Neural crest cell (in vitro differentiated cells): ENCODE measurements at regions not wholly inside any gene's neighbourhood (a gene's known extent, or its start where the extent isn't known, plus 50 kb on each side); places are given as distances from the start of the nearest gene placed in this dataset.
A peak's percentile ranks its signal among the peaks of the same experiment; 100 is the strongest.

Experiments used
- DNase-seq: peaks from one replicate; pipeline ENCODE4 v3.0.0; 2021; ENCODE audit warnings: low read depth, mixed read lengths, low spot score
- H3K27ac Mint-ChIP-seq: one replicate; pipeline ENCODE4 v1.8.0; 2021; ENCODE audit warnings: mild to moderate bottlenecking, mixed read lengths; ENCODE audit not compliant: unreplicated experiment
- H3K27me3 Mint-ChIP-seq: 2 replicates; pipeline ENCODE4 v1.8.0; 2021; ENCODE audit warnings: low read depth, mild to moderate bottlenecking, mixed read lengths
- H3K36me3 Mint-ChIP-seq: 2 replicates; pipeline ENCODE4 v1.8.0; 2021; ENCODE audit warnings: low read depth, mild to moderate bottlenecking, mixed read lengths
- H3K4me1 Mint-ChIP-seq: 2 replicates; pipeline ENCODE4 v1.8.0; 2021; ENCODE audit warnings: mixed read lengths
- H3K4me3 Mint-ChIP-seq: one replicate; pipeline ENCODE4 v1.8.0; 2021; ENCODE audit warnings: mild to moderate bottlenecking, mixed read lengths
- H3K9me3 Mint-ChIP-seq: 2 replicates; pipeline ENCODE4 v1.8.0; 2021; ENCODE audit warnings: mixed read lengths
- CTCF ChIP-seq: fragments of 200-600 bp; sonication (generic); conservative IDR thresholded peaks from 2 replicates; pipeline ENCODE4 v1.5.0; 2021; ENCODE audit warnings: antibody characterized with exemption, mild to moderate bottlenecking

GRCh38 chr7:142607351-142607750 lies 141.9 kb upstream of the PRSS1 start:
- Mint-ChIP-seq H3K27me3 (peaks cover 46% of the 10 kb centered on the region), H3K9me3 (no peaks in the 10 kb centered on the region), H3K36me3 (no peaks in the 10 kb centered on the region), H3K4me3 (no peak overlapping the region), H3K4me1 (no peaks in the 10 kb centered on the region), H3K27ac (no peak overlapping the region)
- TF ChIP-seq CTCF = no peak
- no peak for DNase-seq

- Mint-ChIP-seq H3K9me3 (no peaks in the 10 kb centered on the region), H3K27ac (no peak overlapping the region), H3K4me1 (no peaks in the 10 kb centered on the region), H3K36me3 (no peaks in the 10 kb centered on the region), H3K27me3 (peaks cover 48% of the 10 kb centered on the region), H3K4me3 (no peak overlapping the region)
- no peak for DNase-seq
- TF ChIP-seq CTCF = no peak
These were observed 143.2 kb upstream of the PRSS1 start for GRCh38 chr7:142606081-142606480.

GRCh38 chr7:142604671-142605070 lies 144.6 kb upstream of the PRSS1 start:
- peaks cover 46% of the 10 kb centered on the region for H3K27me3 Mint-ChIP-seq
- H3K36me3 Mint-ChIP-seq = no peaks in the 10 kb centered on the region
- no peaks in the 10 kb centered on the region for H3K4me1 Mint-ChIP-seq
- no peak for DNase-seq
- H3K9me3 Mint-ChIP-seq = no peaks in the 10 kb centered on the region
- TF ChIP-seq CTCF = no peak
- H3K27ac Mint-ChIP-seq = no peak overlapping the region
- no peak overlapping the region for H3K4me3 Mint-ChIP-seq

- Mint-ChIP-seq H3K27ac (no peak overlapping the region), H3K4me1 (no peaks in the 10 kb centered on the region), H3K9me3 (no peaks in the 10 kb centered on the region), H3K4me3 (no peak overlapping the region), H3K36me3 (no peaks in the 10 kb centered on the region), H3K27me3 (peaks cover 45% of the 10 kb centered on the region)
- TF ChIP-seq CTCF = peak; percentile 92
- DNase-seq = peak; percentile 52
These were observed 145.3 kb upstream of the PRSS1 start for GRCh38 chr7:142603870-142604448.

- no peak overlapping the region for H3K4me3 Mint-ChIP-seq
- H3K27me3 Mint-ChIP-seq = peaks cover 47% of the 10 kb centered on the region
- DNase-seq = no peak
- no peak for TF ChIP-seq CTCF
- H3K36me3 Mint-ChIP-seq = no peaks in the 10 kb centered on the region
- no peaks in the 10 kb centered on the region for H3K4me1 Mint-ChIP-seq
- H3K27ac Mint-ChIP-seq = no peak overlapping the region
- no peaks in the 10 kb centered on the region for H3K9me3 Mint-ChIP-seq
These were observed 146.5 kb upstream of the PRSS1 start for GRCh38 chr7:142602756-142603155.

- Mint-ChIP-seq H3K27me3 (peaks cover 48% of the 10 kb centered on the region), H3K4me3 (no peak overlapping the region), H3K9me3 (no peaks in the 10 kb centered on the region), H3K4me1 (no peaks in the 10 kb centered on the region), H3K27ac (no peak overlapping the region), H3K36me3 (no peaks in the 10 kb centered on the region)
- TF ChIP-seq CTCF = no peak
- no peak for DNase-seq
These were observed 147.1 kb upstream of the PRSS1 start for GRCh38 chr7:142602183-142602582.
